GM12872 (cell line): ENCODE measurements at regions not wholly inside any gene's neighbourhood (a gene's known extent, or its start where the extent isn't known, plus 50 kb on each side); places are given as distances from the start of the nearest gene placed in this dataset.

Experiments
- TF ChIP-seq, protein P1 (sequence below): IDR thresholded peaks from 3 replicates; pipeline ENCODE4 v1.5.1; 2011; ENCODE audit warnings: low read depth, mild to moderate bottlenecking, low read length, moderate library complexity; ENCODE audit not compliant: insufficient read depth

DNA sequence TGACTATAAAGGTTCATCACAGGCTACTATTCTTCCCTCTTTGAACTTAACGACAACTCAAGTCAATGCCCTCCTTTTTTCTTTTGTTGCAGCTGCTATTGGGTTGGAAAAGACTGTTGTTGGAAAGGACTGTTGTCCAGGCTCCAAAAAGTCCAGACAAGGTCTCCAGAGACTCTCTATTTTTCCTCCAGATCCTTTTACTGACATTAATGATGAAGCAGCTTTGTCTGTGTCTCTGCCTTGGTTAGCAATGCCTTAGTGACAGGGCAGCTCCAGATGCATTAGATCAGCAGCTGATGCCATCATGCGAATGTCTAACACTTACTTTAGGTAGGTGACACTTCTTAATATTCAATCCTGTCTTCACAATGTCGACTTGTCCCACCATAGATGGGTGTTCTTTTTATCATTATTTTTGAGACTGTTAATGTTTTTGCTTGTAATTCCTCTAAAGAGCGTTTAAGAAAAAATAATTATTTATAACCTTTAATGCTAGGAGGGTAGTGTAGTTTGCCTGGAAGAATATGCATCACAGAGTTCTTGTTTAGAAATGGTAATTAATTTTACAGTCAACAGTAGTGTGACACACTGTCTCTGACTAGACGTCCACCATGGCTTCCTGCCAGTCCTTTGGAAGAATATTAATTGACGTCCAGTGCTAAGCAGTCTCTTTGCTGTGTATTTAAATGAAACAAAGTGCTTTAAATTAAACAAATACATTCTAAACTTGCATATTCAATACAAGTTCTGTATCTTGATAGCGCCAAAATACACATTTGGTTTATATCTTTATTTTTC is 492.2 kb downstream of the NR2F1-AS1 start:
- TF ChIP-seq, protein P1, sequence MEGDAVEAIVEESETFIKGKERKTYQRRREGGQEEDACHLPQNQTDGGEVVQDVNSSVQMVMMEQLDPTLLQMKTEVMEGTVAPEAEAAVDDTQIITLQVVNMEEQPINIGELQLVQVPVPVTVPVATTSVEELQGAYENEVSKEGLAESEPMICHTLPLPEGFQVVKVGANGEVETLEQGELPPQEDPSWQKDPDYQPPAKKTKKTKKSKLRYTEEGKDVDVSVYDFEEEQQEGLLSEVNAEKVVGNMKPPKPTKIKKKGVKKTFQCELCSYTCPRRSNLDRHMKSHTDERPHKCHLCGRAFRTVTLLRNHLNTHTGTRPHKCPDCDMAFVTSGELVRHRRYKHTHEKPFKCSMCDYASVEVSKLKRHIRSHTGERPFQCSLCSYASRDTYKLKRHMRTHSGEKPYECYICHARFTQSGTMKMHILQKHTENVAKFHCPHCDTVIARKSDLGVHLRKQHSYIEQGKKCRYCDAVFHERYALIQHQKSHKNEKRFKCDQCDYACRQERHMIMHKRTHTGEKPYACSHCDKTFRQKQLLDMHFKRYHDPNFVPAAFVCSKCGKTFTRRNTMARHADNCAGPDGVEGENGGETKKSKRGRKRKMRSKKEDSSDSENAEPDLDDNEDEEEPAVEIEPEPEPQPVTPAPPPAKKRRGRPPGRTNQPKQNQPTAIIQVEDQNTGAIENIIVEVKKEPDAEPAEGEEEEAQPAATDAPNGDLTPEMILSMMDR: no peak

- TF ChIP-seq, protein P1: no peak
Measured at GRCh38 chr5:93087326-93087725, 493.7 kb downstream of the NR2F1-AS1 start.

DNA sequence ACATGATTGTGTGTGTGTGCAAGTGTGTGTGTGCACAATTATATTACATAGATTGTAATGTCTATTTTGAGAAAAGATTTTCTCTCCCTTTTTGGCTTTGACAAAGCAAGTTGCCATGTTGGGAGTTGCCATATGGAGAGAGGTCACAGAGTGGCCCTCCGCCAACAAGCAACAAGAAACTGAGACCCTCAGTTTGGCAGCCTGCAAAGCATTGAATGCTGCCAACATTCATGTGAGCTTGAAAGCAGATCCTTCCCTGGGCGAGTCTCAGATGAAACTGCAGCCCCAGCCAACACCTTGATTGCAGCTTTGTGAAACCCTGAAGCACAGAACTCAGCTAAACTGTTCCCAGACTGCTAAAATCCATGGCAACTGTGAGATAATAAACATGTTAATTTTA is 498.0 kb downstream of the NR2F1-AS1 start:
- TF ChIP-seq, protein P1: no peak

DNA sequence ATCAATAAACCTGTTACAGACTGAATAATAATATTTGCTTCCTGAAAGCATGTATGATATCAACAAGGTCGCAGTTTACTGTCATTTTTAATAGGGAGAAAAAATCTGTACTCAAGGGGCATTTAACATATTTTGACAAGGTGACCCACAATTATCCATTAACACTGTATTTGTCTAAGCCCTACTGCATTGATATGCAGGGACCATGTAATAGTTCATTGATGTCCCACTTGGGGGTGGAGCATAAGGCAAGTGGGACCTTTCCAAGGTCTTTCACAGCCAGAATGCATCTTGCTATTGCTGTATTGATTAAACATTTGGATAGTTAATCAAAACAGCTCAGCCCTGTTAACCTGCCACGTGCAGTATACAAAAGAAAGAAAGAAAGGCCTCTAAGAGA is 502.0 kb downstream of the NR2F1-AS1 start:
- TF ChIP-seq, protein P1: no peak

DNA sequence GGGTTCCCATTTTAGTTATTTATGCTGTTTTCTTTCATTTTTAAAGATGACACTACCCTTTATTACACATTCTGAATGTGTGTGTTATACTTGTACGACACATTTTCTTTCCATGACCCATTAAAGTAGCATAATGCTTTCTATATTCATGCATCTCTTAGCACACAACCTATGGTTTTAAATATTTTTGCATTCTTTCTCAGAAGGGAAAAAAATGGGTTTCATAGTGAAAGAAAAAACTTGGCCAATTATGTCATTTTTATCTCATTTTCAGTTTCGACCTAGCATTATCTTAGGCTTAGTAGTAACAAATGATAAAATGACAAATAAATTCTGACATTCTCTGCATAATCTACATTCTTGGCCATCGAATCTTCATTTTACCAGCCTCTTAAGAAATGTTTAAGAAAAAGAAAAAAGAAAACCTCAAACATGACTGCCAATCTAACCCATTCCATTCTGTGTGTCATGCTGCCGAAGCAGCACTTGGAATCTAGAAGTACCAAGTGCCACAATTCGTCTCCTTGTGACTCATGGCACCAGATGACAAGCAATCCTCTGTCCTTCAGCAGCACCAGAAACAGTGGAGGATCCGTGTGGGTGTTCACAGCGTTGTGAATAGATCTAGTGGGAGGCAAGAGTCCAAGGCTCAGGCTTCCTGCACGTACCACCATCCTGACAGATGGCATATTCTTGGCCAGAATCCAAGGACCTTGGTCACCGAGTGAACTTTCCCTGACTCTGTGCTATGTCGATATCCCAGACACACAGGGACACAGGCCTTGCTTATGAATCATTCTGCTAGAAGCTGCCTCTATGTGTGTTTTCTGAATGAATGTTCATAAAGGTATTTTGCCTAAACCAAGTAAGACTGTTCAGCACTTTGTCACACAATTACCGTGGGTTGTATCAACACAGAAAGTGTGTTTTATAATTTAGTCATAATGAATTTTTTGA is 502.7 kb downstream of the NR2F1-AS1 start:
- TF ChIP-seq, protein P1: no peak

- TF ChIP-seq, protein P1: no peak
Measured at GRCh38 chr5:93076566-93076965, 504.5 kb downstream of the NR2F1-AS1 start.

- TF ChIP-seq, protein P1: no peak
Measured at GRCh38 chr5:93076096-93076495, 504.9 kb downstream of the NR2F1-AS1 start.
